HG03442 (cell line): ENCODE measurements at regions not wholly inside any gene's neighbourhood (a gene's known extent, or its start where the extent isn't known, plus 50 kb on each side); places are given as distances from the start of the nearest gene placed in this dataset.

Experiments
- ATAC-seq: cut with Tn5 transposase; IDR thresholded peaks from one replicate; pipeline ENCODE4 v1.9.1; 2021; ENCODE audit warnings: mild to moderate bottlenecking, moderate library complexity; ENCODE audit not compliant: unreplicated experiment

GRCh38 chr11:16441461-16441860 lies 85.1 kb upstream of the SOX6 start:
- ATAC-seq: no peak

GRCh38 chr11:16440136-16440535 lies 83.8 kb upstream of the SOX6 start:
- no peak for ATAC-seq

DNA sequence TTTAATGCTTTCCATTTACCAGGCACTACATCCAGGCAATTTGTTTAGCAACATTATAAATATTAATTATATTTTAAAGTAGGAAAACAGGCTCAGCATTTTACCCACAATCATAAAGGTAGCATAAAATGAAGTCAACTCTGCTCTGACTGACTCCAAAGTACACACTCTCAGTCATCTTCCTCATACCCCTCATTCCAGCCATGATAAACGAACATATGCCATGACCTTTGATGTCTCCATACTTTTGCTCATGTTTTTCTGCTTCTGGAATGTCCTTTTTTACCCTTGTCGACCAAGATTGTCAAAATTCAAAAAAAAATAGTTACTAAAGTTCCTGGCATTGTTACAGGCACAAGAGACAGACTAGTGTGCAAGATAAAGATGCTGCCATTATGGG lies 77.7 kb upstream of the SOX6 start:
- ATAC-seq: no peak

- ATAC-seq: no peak
These were observed 74.3 kb upstream of the SOX6 start for GRCh38 chr11:16430674-16431073.

GRCh38 chr11:16421826-16422225 lies 65.5 kb upstream of the SOX6 start:
- no peak for ATAC-seq

DNA sequence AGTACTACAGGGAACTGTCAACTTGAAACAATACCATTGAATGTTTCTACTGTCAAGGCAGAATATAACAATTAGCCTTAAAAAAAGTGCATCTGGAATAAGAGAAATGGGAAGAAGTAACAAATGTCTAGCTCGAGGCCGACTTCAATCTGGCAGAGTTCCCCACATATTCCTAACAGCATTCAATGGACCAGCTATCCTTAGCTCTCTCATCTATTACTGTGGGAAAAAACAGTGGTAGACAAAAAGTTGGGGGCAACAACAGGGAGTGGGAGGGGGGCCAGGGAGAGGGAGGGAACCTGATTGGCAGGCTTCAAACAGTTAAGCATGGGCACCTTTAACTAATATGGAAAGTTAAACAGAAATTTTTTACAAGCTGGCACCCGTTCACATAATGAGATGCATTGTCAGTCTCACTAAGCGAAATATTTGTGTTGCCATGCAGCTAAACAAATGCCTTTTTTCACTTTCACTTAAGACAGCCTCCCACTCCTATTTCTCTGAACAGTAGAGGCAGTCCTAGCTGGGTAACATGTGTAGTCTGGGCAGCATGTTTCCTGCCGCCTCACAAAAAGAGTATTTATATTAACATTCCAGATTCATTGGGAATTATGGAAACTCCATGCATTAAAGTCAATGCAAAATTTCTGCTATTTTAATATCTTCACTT lies 62.2 kb upstream of the SOX6 start:
- ATAC-seq: no peak

GRCh38 chr11:16412525-16413172 lies 56.3 kb upstream of the SOX6 start:
- ATAC-seq: peak; percentile 91

DNA sequence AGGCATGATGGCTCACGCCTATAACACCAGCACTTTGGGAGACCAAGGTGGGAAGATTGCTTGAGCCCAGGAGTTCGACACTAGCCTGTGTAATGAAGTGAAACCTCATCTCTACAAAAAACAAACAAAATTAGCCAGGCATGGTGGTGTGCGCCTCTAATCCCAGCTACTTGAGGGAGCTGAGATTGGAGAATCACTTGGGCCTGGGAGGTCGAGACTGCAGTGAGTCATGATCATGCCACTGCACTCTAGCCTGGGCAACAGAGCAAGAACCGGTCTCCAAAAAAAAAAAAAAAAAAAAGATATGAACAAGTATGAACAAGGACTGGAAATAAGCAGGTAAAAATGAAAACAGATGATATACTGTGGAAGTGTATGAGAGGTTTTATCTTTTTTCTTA lies 54.1 kb upstream of the SOX6 start:
- ATAC-seq: no peak

DNA sequence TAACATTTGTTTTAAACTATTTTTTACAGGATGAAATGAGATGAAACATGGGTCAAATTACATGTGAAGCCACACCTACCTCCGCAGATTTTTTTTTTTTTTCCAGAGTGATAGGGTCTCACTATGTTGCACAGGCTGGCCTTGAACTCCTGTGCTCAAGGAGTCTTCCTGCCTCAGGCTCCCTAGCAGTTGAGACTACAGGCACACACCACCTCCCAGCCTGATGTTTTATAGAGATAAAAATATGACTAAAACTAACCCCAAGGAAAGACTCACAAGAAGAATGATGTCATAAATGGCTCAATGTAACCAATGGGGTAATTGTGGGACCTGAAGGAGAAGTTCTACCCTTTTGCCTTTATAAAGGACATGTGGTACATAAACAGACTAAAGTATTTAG lies 52.3 kb upstream of the SOX6 start:
- no peak for ATAC-seq

DNA sequence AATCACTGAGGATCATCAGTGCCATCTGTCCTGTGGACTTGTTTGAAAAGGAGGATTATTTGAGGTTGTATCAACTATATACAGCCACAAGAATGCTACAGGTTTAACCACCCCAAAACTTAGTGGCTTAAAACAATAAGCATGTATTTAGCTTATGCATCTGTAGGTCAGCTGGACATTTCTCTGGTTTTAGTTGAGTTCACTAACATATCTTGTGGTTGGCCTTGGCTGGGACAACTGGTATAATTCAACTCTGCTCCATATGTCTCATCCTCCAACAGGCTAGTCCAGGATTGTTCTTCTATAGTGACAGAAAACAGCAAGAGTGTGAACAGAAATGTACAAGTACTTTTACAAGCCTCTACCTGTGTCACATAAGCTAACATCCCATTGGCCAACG lies 49.9 kb upstream of the SOX6 start:
- no peak for ATAC-seq
